C4-2B (cell line): ENCODE measurements at regions not wholly inside any gene's neighbourhood (a gene's known extent, or its start where the extent isn't known, plus 50 kb on each side); places are given as distances from the start of the nearest gene placed in this dataset.

ENCODE experiments used
- H3K27ac ChIP-seq: fragments of 450-650 bp; 2 replicates; pipeline ENCODE4 v1.5.1; 2017
- CTCF ChIP-seq: fragments of 450-650 bp; conservative IDR thresholded peaks from 2 replicates; pipeline ENCODE4 v1.5.1; 2017; ENCODE audit warnings: mild to moderate bottlenecking
- ZFX ChIP-seq: fragments of 450-650 bp; IDR thresholded peaks from 2 replicates; pipeline ENCODE4 v1.6.1; 2017

GRCh38 chr1:193432979-193433587 is 246.7 kb upstream of the B3GALT2 start:
- TF ChIP-seq CTCF = no peak
- no peak for TF ChIP-seq ZFX
- H3K27ac ChIP-seq = no peak overlapping the region

GRCh38 chr1:193431265-193431977 is 245.0 kb upstream of the B3GALT2 start:
- TF ChIP-seq CTCF = no peak
- TF ChIP-seq ZFX = no peak
- H3K27ac ChIP-seq = no peak overlapping the region

DNA sequence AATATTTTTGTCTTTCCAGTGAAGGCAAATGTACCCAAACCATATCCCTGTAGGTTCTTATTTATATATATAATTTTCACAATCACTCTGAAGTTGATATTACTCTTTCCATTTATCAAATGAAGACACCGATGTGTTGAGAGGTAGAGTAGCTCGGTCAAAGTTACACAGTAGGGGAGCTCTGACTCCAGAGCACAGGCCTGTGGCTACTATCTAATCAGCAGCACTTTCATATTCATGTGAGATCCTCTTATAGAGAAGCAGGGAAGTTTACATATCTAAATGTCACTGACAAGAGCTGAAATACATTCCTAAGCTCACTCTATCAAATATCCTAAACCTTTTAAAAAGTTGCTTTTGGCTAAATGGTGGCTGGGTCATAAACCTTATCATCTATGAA is 241.1 kb upstream of the B3GALT2 start:
- TF ChIP-seq CTCF (no peak), ZFX (no peak)
- H3K27ac ChIP-seq = no peak overlapping the region

- no peak overlapping the region for H3K27ac ChIP-seq
- TF ChIP-seq ZFX (no peak), CTCF (no peak)
Measured at GRCh38 chr1:193426061-193426460, 239.6 kb upstream of the B3GALT2 start.

DNA sequence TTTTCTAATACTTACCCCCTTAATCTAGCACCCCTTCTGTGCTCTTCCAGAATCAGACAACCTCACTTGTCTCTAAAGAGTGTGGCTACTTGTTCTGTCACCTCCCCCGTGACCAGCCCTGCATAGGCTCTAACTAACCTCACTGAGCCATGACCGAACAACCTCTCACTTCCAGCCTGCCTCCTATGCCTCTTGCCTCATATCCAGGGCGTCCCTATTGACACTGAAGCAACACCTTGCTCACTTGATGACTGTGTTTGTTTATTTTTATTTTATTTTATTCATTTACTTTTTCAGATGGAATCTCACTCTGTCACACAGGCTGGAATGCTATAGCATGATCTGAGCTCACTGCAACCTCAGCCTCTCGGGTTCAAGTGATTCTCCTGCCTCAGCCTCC is 235.1 kb upstream of the B3GALT2 start:
- no peak overlapping the region for H3K27ac ChIP-seq
- TF ChIP-seq CTCF (no peak), ZFX (no peak)

- no peak overlapping the region for H3K27ac ChIP-seq
- TF ChIP-seq CTCF = no peak
- TF ChIP-seq ZFX = no peak
Measured at GRCh38 chr1:193419295-193419694, 232.9 kb upstream of the B3GALT2 start.

DNA sequence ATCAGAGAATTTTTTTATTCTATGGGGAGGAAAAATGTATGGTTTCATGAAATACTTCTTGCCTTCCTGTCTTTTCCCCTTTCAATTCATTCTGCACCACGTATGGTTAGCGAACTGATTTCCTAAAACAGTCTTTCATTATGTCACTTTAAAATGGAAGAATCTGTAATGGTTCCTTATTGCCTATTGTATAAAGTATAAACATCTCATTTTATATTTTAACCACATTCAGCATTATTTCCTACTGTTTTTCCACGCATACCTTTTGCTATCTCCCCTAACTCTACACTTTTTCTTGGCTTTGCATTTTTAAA is 232.3 kb upstream of the B3GALT2 start:
- TF ChIP-seq ZFX = no peak
- TF ChIP-seq CTCF = no peak
- no peak overlapping the region for H3K27ac ChIP-seq
